SK-N-SH (cell line): ENCODE measurements at regions not wholly inside any gene's neighbourhood (a gene's known extent, or its start where the extent isn't known, plus 50 kb on each side); places are given as distances from the start of the nearest gene placed in this dataset.

Source experiments
- CTCF ChIP-seq: fragments of 200-600 bp; sonication (generic); IDR thresholded peaks from 2 replicates; pipeline ENCODE4 v1.6.1; 2017; ENCODE audit warnings: antibody characterized with exemption, mild to moderate bottlenecking, moderate library complexity
- EP300 ChIP-seq, 2 experiments: IDR thresholded peaks; 2 replicates each; pipeline versions ENCODE4 v1.4.0 to v1.6.1; 2012; ENCODE audit warnings: borderline replicate concordance in 1 of 2, low read depth in 1 of 2, low read length in 1 of 2
- EZH2phosphoT487 ChIP-seq: fragments of 200-600 bp; sonication (generic); IDR thresholded peaks from 2 replicates; pipeline ENCODE4 v1.6.1; 2017; ENCODE audit warnings: low read depth, mixed run types, mild to moderate bottlenecking, antibody characterized with exemption, moderate library complexity, borderline replicate concordance
- FOXJ3 ChIP-seq: sonication (generic); formaldehyde crosslinking; IDR thresholded peaks from 2 replicates; pipeline ENCODE4 v1.5.1; 2020; ENCODE audit warnings: mild to moderate bottlenecking, missing genetic modification reagents
- IRF3 ChIP-seq: fragments of 150-350 bp; IDR thresholded peaks from 2 replicates; pipeline ENCODE4 v1.6.1; 2016; ENCODE audit warnings: mild to moderate bottlenecking, low read depth, low read length
- JUND ChIP-seq: IDR thresholded peaks from 2 replicates; pipeline ENCODE4 v1.4.0; 2012
- MXI1 ChIP-seq: IDR thresholded peaks from 2 replicates; pipeline ENCODE4 v1.6.1; 2012; ENCODE audit warnings: mild to moderate bottlenecking, low read depth, low read length, improper control_type of control experiment
- RAD21 ChIP-seq: IDR thresholded peaks from 2 replicates; pipeline ENCODE4 v1.6.1; 2012; ENCODE audit warnings: mild to moderate bottlenecking, low read length
- SMC3 ChIP-seq: IDR thresholded peaks from 2 replicates; pipeline ENCODE4 v1.6.1; 2012; ENCODE audit warnings: low read depth, low read length, improper control_type of control experiment
- TF ChIP-seq, protein P1 (sequence below): IDR thresholded peaks from 2 replicates; pipeline ENCODE4 v1.6.1; 2012; ENCODE audit warnings: mild to moderate bottlenecking, low read depth, low read length, moderate library complexity

GRCh38 chr12:24415934-24416333 is 466.5 kb upstream of the SOX5 start:
- TF ChIP-seq EZH2phosphoT487, result no peak
- no peak for TF ChIP-seq EP300 (IDR thresholded peaks at IDR 0.05; ENCODE audit: borderline replicate concordance in 1 of 2, low read depth in 1 of 2, low read length in 1 of 2)
- no peak for TF ChIP-seq CTCF
- no peak for TF ChIP-seq RAD21
- TF ChIP-seq IRF3, result no peak
- TF ChIP-seq FOXJ3, result no peak
- no peak for TF ChIP-seq JUND
- TF ChIP-seq, protein P1, sequence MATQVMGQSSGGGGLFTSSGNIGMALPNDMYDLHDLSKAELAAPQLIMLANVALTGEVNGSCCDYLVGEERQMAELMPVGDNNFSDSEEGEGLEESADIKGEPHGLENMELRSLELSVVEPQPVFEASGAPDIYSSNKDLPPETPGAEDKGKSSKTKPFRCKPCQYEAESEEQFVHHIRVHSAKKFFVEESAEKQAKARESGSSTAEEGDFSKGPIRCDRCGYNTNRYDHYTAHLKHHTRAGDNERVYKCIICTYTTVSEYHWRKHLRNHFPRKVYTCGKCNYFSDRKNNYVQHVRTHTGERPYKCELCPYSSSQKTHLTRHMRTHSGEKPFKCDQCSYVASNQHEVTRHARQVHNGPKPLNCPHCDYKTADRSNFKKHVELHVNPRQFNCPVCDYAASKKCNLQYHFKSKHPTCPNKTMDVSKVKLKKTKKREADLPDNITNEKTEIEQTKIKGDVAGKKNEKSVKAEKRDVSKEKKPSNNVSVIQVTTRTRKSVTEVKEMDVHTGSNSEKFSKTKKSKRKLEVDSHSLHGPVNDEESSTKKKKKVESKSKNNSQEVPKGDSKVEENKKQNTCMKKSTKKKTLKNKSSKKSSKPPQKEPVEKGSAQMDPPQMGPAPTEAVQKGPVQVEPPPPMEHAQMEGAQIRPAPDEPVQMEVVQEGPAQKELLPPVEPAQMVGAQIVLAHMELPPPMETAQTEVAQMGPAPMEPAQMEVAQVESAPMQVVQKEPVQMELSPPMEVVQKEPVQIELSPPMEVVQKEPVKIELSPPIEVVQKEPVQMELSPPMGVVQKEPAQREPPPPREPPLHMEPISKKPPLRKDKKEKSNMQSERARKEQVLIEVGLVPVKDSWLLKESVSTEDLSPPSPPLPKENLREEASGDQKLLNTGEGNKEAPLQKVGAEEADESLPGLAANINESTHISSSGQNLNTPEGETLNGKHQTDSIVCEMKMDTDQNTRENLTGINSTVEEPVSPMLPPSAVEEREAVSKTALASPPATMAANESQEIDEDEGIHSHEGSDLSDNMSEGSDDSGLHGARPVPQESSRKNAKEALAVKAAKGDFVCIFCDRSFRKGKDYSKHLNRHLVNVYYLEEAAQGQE, result no peak
- TF ChIP-seq SMC3, result no peak
- TF ChIP-seq MXI1, result no peak
